SU-DHL-6 (cell line): ENCODE measurements at regions not wholly inside any gene's neighbourhood (a gene's known extent, or its start where the extent isn't known, plus 50 kb on each side); places are given as distances from the start of the nearest gene placed in this dataset.

Source experiments
- CTCF ChIP-seq: fragments of 200-600 bp; sonication (generic); IDR thresholded peaks from one replicate; pipeline ENCODE4 v1.5.1; 2017; ENCODE audit warnings: antibody characterized with exemption, mild to moderate bottlenecking, low read length, moderate library complexity; ENCODE audit not compliant: insufficient read depth, poor library complexity, severe bottlenecking
- EZH2phosphoT487 ChIP-seq: fragments of 200-600 bp; sonication (generic), shearing (Covaris generic); conservative IDR thresholded peaks from 2 replicates; pipeline ENCODE4 v1.6.1; 2018; ENCODE audit warnings: mild to moderate bottlenecking, antibody characterized with exemption, low read length, moderate library complexity, mixed read lengths

- TF ChIP-seq CTCF (no peak), EZH2phosphoT487 (no peak)
These were observed 596.8 kb upstream of the JAG1 start for GRCh38 chr20:11270566-11270965.
